K562 (cell line): ENCODE measurements at regions not wholly inside any gene's neighbourhood (a gene's known extent, or its start where the extent isn't known, plus 50 kb on each side); places are given as distances from the start of the nearest gene placed in this dataset.

Source experiments
- GTF2A2 ChIP-seq: IDR thresholded peaks from 2 replicates; pipeline ENCODE4 v1.6.1; 2016; ENCODE audit warnings: mild to moderate bottlenecking, missing genetic modification characterization, missing compliant biosample characterization
- IRF9 ChIP-seq: fragments of 450-650 bp; IDR thresholded peaks from 2 replicates; pipeline ENCODE4 v1.6.1; 2016; ENCODE audit warnings: missing biosample characterization, missing genetic modification characterization
- KDM5B ChIP-seq: fragments of 200-600 bp; sonication (generic); IDR thresholded peaks from 2 replicates; pipeline ENCODE4 v1.6.1; 2012; ENCODE audit warnings: low read depth, mild to moderate bottlenecking, moderate library complexity, low read length, control low read depth, inconsistent platforms; ENCODE audit not compliant: insufficient replicate concordance
- ZNF407 ChIP-seq: fragments of 450-650 bp; IDR thresholded peaks from 2 replicates; pipeline ENCODE4 v1.6.1; 2016; ENCODE audit warnings: low read depth

GRCh38 chr12:125208942-125209341 is 143.7 kb downstream of the AACS start (continued):
- TF ChIP-seq KDM5B (no peak), IRF9 (tag) (no peak), ZNF407 (no peak), GTF2A2 (no peak)
